Mucosa of stomach (tissue), 1 donor: ENCODE measurements at regions not wholly inside any gene's neighbourhood (a gene's known extent, or its start where the extent isn't known, plus 50 kb on each side); places are given as distances from the start of the nearest gene placed in this dataset.

Source experiments
- H3K27me3 ChIP-seq: one replicate; pipeline ENCODE4 v1.7.0; 2013; ENCODE audit warnings: mild to moderate bottlenecking, low read length; ENCODE audit not compliant: control insufficient read depth, insufficient read depth
- H3K36me3 ChIP-seq: one replicate; pipeline ENCODE4 v1.7.0; 2013; ENCODE audit warnings: low read length; ENCODE audit not compliant: control insufficient read depth, insufficient read depth
- H3K4me1 ChIP-seq: one replicate; pipeline ENCODE4 v1.7.0; 2013; ENCODE audit warnings: mild to moderate bottlenecking, low read length; ENCODE audit not compliant: control insufficient read depth, insufficient read depth
- H3K4me3 ChIP-seq: one replicate; pipeline ENCODE4 v1.7.0; 2013; ENCODE audit warnings: low read length
- H3K9ac ChIP-seq: one replicate; pipeline ENCODE4 v1.7.0; 2013; ENCODE audit warnings: mild to moderate bottlenecking, low read length, moderate library complexity
- H3K9me3 ChIP-seq: one replicate; pipeline ENCODE4 v1.7.0; 2013; ENCODE audit warnings: mild to moderate bottlenecking, low read length, moderate library complexity; ENCODE audit not compliant: control insufficient read depth
- donor health status: Pancreatic carcinoma.

DNA sequence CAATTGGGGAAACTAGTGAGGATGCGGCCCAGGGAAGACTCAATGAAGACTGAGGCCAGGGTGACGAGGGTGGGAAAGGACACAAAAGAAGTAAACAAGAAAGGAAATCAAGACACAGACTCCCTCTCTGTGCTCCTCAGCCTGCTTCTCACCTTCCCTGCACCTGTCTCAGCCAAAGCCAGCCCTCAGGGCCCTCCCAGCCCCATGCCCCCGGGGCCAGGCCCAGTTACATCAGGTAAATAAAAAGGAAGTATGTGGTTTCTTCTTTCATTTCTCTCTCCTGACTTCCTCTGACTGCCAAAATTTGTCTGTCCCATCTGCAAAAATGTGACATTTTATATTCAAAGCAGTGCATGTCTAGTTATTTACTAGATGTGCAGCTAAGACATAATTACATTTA is 328.0 kb downstream of the UACA start:
- no peaks in the 10 kb centered on the region for H3K36me3 ChIP-seq
- no peaks in the 10 kb centered on the region for H3K9me3 ChIP-seq
- H3K4me3 ChIP-seq: no peak overlapping the region
- no peak overlapping the region for H3K9ac ChIP-seq
- peaks cover 11% of the 10 kb centered on the region for H3K4me1 ChIP-seq
- H3K27me3 ChIP-seq: peaks cover 2% of the 10 kb centered on the region

DNA sequence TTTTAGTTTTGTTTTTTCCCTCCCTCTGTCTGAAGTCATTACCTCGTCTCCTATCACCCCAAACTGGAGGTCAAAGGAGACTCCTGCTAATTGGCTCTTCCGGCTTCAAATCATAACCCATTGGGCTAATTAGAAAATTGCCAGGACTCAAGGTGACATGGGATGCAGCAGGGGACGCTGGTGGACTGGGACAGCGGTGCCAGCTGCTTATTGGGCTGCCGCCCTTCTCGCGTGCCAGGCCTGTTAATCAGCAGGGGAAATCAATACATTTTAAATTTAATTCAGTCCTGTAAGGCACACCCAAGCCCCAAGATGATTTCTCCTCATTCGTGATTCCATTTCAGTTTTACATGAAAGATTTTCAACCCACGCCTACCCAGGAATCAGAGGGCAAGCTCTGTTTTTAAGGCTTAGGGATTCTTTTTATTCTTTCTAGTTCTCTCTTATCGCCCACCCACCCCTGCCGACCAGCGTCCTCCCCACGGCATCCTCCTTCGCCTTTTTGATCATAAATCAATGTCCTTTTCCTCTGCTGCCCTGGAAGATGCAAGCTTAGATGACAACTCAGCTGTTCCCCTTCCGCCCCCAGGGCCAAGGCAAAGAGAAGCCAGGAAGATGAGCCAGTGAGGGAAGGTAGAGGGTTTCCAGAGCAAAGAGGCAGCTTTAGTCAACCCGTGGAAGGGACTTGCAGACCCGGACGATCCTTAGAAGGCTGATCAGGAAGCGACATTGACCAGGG is 329.6 kb downstream of the UACA start:
- H3K27me3 ChIP-seq: peaks cover 2% of the 10 kb centered on the region
- H3K4me3 ChIP-seq: no peak overlapping the region
- H3K9me3 ChIP-seq: no peaks in the 10 kb centered on the region
- H3K4me1 ChIP-seq: peaks cover 11% of the 10 kb centered on the region
- H3K36me3 ChIP-seq: no peaks in the 10 kb centered on the region
- H3K9ac ChIP-seq: no peak overlapping the region

DNA sequence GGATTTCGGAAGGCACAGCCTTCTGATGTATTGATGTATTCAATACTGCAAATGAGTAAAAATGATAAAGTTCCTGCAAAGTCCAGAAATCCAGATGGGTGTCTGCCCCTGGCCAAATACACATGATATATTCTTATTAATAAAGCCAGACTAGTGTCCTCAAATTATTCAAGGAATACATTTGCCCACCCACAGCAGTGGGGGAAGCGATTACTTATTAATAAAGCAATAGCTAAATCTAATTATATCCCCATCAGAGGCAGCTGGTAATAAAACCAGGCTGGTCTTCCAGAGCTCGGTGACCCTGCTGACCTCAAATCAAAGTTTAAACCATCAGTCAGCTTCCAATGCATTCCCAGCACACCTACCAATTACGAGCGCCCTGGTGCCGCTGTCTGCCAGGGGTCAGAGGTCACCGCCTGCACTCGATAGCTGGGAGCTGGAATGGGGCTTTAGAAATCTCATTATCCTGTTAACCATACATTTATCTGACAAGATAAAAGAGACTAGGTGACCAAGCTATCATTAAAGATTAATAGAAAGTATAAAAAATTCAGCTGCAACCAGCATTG is 330.3 kb downstream of the UACA start:
- Histone ChIP-seq H3K27me3 (peaks cover 2% of the 10 kb centered on the region), H3K4me1 (peaks cover 11% of the 10 kb centered on the region), H3K9ac (no peak overlapping the region), H3K9me3 (no peaks in the 10 kb centered on the region), H3K4me3 (no peak overlapping the region), H3K36me3 (no peaks in the 10 kb centered on the region)

DNA sequence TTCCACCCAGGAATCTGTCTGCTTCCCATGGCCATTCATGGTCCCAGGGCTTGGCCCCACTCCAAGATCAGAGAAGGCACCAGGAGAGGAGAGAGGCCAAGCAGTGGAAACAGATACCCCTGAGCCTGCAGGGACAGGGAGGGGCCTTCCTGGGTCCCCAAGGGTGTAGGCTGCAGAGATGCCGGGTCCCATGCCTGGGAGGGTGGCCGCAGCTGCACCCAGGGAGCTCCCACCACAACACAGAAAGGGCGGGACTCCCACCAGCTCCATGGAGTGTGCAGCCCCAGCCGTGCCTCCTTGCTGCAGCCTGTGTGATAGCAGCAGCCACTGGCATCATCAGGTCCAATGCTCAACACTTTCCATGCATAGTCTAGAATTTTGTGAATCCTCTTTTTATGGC is 331.5 kb downstream of the UACA start:
- peaks cover 11% of the 10 kb centered on the region for H3K4me1 ChIP-seq
- H3K27me3 ChIP-seq: peaks cover 2% of the 10 kb centered on the region
- H3K9ac ChIP-seq: no peak overlapping the region
- no peaks in the 10 kb centered on the region for H3K36me3 ChIP-seq
- no peak overlapping the region for H3K4me3 ChIP-seq
- H3K9me3 ChIP-seq: no peaks in the 10 kb centered on the region

DNA sequence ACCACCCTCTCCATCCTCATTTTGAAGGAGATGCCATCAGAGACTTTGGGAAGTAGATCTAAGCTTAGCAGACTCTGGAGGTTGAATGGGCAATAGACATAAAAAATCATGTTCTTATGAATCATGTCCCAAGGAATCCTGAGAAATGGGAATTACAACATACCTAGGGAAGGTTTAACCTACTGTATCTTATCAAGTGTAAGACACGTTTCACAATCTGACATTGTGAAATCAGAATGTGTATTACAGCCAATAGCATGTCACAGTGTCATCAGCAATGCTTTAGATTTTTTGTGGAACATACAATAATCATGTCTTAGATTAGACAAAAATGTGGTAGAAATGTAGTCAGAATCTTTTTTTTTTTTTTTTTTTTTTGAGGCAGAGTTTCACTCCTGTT is 332.4 kb upstream of the TLE3 start:
- H3K36me3 ChIP-seq: no peaks in the 10 kb centered on the region
- H3K9ac ChIP-seq: no peak overlapping the region
- peaks cover 11% of the 10 kb centered on the region for H3K4me1 ChIP-seq
- no peaks in the 10 kb centered on the region for H3K9me3 ChIP-seq
- peaks cover 2% of the 10 kb centered on the region for H3K27me3 ChIP-seq
- H3K4me3 ChIP-seq: no peak overlapping the region

DNA sequence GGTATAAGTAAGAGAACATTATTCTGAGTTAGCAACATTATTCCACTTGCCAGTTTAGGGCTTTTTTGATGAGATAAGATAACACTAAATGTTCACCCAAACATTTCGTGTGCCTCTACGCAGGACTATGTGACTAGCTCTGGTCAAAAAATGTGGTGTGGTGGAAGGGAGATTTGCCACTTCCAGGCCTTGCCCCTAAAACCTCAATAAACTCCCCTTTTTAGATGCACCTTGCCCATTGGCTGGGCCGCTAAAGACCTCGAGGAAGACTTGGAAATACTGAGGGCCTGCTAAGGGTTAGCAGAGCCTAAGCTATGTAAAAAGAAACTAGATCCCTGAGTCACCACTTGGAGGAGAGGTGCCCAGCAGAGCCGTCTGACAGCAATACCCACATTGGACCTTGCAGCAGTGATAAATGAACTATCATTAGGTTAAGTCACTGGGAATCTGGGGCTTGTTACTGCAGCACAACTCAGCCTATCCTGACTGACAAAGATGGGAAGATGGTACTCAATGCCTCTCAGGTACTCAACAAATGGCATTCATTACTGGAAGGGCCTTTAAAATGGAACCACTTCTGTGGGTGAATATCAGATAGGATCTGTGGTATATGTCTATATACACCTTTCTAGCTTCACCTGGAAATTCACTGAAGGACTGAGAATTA is 331.5 kb upstream of the TLE3 start:
- H3K9ac ChIP-seq: no peak overlapping the region
- H3K4me1 ChIP-seq: peaks cover 3% of the 10 kb centered on the region
- peaks cover 2% of the 10 kb centered on the region for H3K27me3 ChIP-seq
- H3K36me3 ChIP-seq: no peaks in the 10 kb centered on the region
- no peaks in the 10 kb centered on the region for H3K9me3 ChIP-seq
- H3K4me3 ChIP-seq: no peak overlapping the region

DNA sequence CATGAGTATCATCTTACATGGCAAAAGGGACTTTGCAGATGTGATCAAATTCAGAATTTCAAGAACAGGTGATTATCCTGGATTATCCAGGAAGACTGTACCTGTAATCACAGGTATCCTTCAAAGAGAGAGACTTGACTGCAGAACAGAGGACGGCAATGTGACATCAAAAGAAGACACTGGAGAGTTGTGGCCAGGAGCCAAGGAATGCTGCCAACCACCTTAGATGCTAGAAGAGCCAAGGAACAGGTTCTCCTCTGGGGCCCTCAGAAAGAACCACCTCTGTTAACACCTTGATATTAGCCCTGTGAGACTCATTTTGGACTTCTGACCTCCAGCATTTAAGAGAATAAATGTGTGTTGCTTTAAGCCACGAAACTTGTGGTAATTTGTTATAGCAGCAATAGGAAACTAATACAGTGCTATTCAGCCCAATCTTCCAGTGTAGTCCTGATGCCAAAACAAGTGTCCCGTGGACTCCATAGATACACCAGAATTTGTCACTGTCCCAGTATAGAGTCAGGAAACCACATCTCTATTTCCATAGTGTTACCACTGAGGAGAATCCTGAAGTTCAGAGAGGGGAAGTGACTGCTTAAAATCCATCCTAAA is 330.6 kb upstream of the TLE3 start:
- no peaks in the 10 kb centered on the region for H3K27me3 ChIP-seq
- H3K4me1 ChIP-seq: no peaks in the 10 kb centered on the region
- no peak overlapping the region for H3K9ac ChIP-seq
- no peak overlapping the region for H3K4me3 ChIP-seq
- no peaks in the 10 kb centered on the region for H3K36me3 ChIP-seq
- H3K9me3 ChIP-seq: no peaks in the 10 kb centered on the region

DNA sequence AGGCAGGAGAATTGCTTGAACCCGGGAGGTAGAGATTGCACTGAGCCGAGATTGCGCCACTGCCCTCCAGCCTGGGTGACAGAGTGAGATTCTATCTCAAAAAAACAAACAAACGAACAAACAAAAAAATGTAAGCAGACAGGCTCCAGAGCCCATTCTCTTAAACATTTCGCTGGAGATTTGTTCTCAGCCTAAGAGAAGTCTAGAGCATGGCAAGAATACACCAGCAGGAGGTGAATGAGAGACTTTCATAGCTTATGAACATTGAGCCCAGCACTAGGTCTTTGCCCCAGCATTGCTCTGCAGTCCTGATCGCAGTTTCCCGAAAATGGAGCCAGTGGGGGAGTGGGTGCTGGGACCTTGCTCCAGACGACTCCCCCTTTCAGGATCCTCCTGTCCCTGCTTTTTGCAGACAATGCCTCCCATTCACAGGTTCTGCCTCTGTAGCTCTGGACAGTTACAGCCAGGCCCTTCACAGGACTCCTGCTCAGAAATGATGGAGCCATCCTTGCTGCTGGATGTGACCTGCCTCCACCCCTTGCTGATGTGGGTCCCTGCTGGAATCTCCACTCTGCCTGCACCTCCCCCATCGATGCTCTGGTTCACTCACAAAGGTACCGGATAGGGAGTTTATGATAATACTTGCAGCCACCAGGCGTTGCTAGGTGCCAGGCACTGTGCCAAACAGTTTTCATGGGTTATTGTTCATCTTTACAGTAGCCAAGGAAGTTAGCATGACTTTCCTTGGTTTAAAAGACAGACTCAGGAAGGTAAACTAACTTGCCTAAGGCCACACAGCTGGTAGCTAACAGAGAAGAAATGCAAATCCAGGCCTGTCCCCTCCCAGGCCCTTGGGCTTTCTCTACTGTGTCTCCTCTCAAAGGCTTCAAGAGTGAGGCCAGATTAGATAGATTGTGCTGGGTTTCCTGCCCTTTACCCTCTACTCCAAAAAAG is 329.7 kb upstream of the TLE3 start:
- Histone ChIP-seq H3K9ac (no peak overlapping the region), H3K9me3 (no peaks in the 10 kb centered on the region), H3K27me3 (no peaks in the 10 kb centered on the region), H3K36me3 (no peaks in the 10 kb centered on the region), H3K4me1 (no peaks in the 10 kb centered on the region), H3K4me3 (no peak overlapping the region)

DNA sequence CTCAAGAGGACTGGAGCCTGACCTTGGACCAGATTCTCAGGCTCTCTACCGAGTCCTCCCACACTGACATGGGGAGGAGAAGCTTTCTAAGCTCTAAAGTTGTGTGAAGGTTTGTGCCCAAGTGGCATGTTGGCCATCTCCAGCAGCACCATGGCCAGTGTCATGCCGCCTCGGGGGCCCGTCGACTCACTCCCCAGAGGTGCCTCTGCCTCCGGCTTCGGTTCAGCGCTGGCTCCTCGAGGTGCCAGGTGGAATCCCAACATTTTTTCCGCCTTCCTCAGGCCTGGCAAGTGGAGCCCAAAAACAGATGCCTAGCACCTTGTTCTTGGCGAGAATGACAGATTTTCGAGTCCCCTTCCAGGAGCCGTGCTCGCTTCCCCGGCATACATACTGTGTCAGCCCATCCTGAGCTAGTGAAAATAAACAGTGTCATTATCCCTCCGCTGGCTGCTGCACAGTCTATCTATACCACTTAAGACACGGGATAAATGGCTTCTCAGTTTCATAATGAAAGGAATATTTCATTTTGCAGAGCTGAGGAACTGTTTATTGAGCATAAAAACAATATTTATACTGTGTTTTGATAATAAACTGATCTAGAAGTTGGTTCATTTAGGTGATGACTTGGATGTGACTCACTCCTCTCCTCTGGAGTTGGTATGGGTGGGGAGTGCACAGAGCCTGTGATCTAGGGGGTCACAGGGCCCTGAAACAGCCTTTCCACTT is 328.5 kb upstream of the TLE3 start:
- Histone ChIP-seq H3K36me3 (no peaks in the 10 kb centered on the region), H3K4me3 (no peak overlapping the region), H3K9me3 (no peaks in the 10 kb centered on the region), H3K27me3 (no peaks in the 10 kb centered on the region), H3K9ac (no peak overlapping the region), H3K4me1 (no peaks in the 10 kb centered on the region)

DNA sequence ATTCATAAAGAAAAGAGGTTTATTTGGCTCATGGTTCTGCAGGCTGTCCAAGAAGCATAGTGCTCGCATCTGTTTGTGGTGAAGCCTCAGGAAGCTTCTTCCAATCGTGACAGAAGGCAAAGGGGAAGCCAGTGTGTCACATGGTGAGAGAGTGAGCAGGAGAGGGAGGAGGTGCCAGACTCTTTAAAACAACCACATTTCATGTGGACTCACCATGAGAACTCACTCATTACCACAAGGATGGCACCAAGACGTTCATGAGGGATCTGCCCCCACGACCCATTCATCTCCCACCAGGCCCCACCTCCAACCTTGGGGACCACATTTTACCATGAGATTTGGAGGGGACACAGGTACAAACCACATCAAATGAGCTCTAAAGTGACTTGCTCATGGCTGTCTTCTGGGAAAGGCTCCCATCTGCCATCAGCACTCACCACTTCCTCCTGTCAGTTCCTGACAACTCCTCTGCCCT is 327.3 kb upstream of the TLE3 start:
- peaks cover 5% of the 10 kb centered on the region for H3K27me3 ChIP-seq
- H3K36me3 ChIP-seq: no peaks in the 10 kb centered on the region
- H3K4me1 ChIP-seq: peaks cover 6% of the 10 kb centered on the region
- no peaks in the 10 kb centered on the region for H3K9me3 ChIP-seq
- no peak overlapping the region for H3K9ac ChIP-seq
- no peak overlapping the region for H3K4me3 ChIP-seq

DNA sequence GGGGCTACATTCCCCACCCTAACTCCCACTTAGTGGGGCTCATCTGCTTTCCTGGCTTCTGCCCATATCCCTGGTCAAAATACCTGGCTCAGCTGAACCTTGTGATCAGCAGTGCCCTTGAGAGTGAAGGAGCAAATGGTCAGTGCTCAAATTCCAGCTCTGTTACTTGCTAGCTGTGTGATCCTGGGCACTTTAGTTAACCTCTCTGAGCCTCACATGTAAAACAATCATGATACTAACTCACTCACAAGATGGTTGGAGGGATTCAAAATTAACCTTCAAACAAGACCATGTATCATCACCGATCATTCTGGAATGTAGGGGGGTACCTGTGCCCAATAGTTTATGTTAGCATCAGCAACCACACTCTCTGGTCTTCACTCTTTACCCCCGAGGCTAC is 325.6 kb upstream of the TLE3 start:
- H3K9me3 ChIP-seq: no peaks in the 10 kb centered on the region

More for the DNA sequence above, 325.6 kb upstream of the TLE3 start:
- peaks cover 5% of the 10 kb centered on the region for H3K27me3 ChIP-seq
- peaks cover 6% of the 10 kb centered on the region for H3K4me1 ChIP-seq
- H3K36me3 ChIP-seq: no peaks in the 10 kb centered on the region
- H3K9ac ChIP-seq: no peak overlapping the region
- H3K4me3 ChIP-seq: no peak overlapping the region
